CD4-positive, alpha-beta T cell (primary cell): ENCODE measurements at regions not wholly inside any gene's neighbourhood (a gene's known extent, or its start where the extent isn't known, plus 50 kb on each side); places are given as distances from the start of the nearest gene placed in this dataset.

Experiments used
- ATAC-seq: fragments of 200-7000 bp; cut with Tn5 transposase; one replicate; pipeline ENCODE4 v1.10.0; 2022; ENCODE audit warnings: mild to moderate bottlenecking; ENCODE audit not compliant: poor library complexity
- CTCF ChIA-PET: fragments of 350-600 bp; sonication (Branson Sonifier 250); formaldehyde crosslinking; loops from one replicate; lab custom pipeline; 2021; ENCODE audit warnings: antibody characterized with exemption, inconsistent platforms; lab: Charles Lee
- POLR2A ChIA-PET: fragments of 350-600 bp; sonication (Branson Sonifier 250); formaldehyde crosslinking; loops from one replicate; lab custom pipeline; 2021; ENCODE audit warnings: antibody characterized with exemption, inconsistent platforms; lab: Charles Lee
- DNase-seq, 14 experiments: peaks; one replicate each; pipeline ENCODE4 v3.0.0-alpha.2; 2013 to 2020; ENCODE audit warnings: mixed read lengths in 2 of 14
- H3K27ac ChIP-seq, 2 donors: one replicate each; pipeline versions ENCODE4 v1.5.1 to v1.7.0; 2013; ENCODE audit warnings: low read length in 2 of 2, low read depth in 1 of 2, mild to moderate bottlenecking in 1 of 2
- H3K27me3 ChIP-seq, 2 experiments: 1 replicate in 1 of 2; 2 replicates in 1 of 2; pipeline versions ENCODE4 v1.6.1 to v1.7.0; 2013; ENCODE audit warnings: low read length in 2 of 2, control low read depth in 1 of 2, mild to moderate bottlenecking in 1 of 2, moderate library complexity in 1 of 2; ENCODE audit not compliant: insufficient read depth in 2 of 2, control insufficient read depth in 1 of 2
- H3K36me3 ChIP-seq: one replicate; pipeline ENCODE4 v1.6.1; 2013; ENCODE audit warnings: low read length, control low read depth; ENCODE audit not compliant: insufficient read depth
- H3K4me1 ChIP-seq: one replicate; pipeline ENCODE4 v1.6.1; 2013; ENCODE audit warnings: low read length, control low read depth; ENCODE audit not compliant: insufficient read depth
- H3K4me3 ChIP-seq: one replicate; pipeline ENCODE4 v1.5.1; 2013; ENCODE audit warnings: mild to moderate bottlenecking, low read length, moderate library complexity
- H3K9me3 ChIP-seq, 2 experiments: 1 replicate in 1 of 2; 2 replicates in 1 of 2; pipeline versions ENCODE4 v1.6.1 to v1.7.0; 2013; ENCODE audit warnings: low read length in 2 of 2, mild to moderate bottlenecking in 2 of 2, control low read depth in 1 of 2, moderate library complexity in 1 of 2; ENCODE audit not compliant: control insufficient read depth in 1 of 2, insufficient read depth in 1 of 2
- H3K27ac Mint-ChIP-seq: one replicate; pipeline ENCODE4 v1.8.0; 2020; ENCODE audit warnings: mixed read lengths
- H3K27me3 Mint-ChIP-seq: one replicate; pipeline ENCODE4 v1.8.0; 2021; ENCODE audit warnings: mixed read lengths
- H3K36me3 Mint-ChIP-seq: one replicate; pipeline ENCODE4 v1.8.0; 2021; ENCODE audit warnings: low read depth, mixed read lengths
- H3K4me1 Mint-ChIP-seq: one replicate; pipeline ENCODE4 v1.8.0; 2021; ENCODE audit warnings: low read depth, mixed read lengths
- H3K4me3 Mint-ChIP-seq: one replicate; pipeline ENCODE4 v1.8.0; 2020; ENCODE audit warnings: mild to moderate bottlenecking, mixed read lengths
- H3K9me3 Mint-ChIP-seq: one replicate; pipeline ENCODE4 v1.8.0; 2020; ENCODE audit warnings: mixed read lengths
- intact Hi-C, 2 experiments: fragments of 100-400 bp; cut with DNase I in 1 of 2; cut with micrococcal nuclease in 1 of 2; formaldehyde crosslinking; loops; one replicate each; pipeline versions ENCODE4 v1.15.1 to v1.9.0; 2023 to 2025; cut with DNase I, micrococcal nuclease
- TF ChIP-seq, protein P1 (sequence below): fragments of 200-600 bp; IDR thresholded peaks from one replicate; pipeline ENCODE4 v1.8.0; 2022; ENCODE audit warnings: antibody characterized with exemption, mild to moderate bottlenecking

DNA sequence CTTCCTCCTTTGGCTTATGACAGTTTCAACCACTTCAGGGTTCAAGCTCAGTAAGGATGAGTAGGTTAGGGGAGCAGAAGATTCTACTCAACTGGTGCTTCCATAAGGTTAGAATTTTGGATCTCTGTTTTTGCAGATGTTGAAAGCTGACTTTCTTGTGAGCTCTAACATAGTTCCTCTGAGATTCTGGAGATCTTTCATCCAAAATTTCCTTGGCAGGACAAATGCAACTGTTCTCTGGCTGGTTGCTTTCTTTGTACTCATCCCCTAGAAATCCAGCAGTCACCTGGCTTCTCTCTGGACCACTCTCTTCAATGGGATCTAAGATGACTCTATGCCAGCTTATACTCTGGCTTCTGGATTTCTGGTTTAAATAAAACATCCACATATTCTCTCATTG is 189.6 kb downstream of the ESM1 start:
- Mint-ChIP-seq H3K4me3 (no peak overlapping the region), H3K36me3 (no peaks in the 10 kb centered on the region), H3K27me3 (no peaks in the 10 kb centered on the region), H3K4me1 (peaks cover 10% of the 10 kb centered on the region), H3K27ac (no peak overlapping the region), H3K9me3 (no peaks in the 10 kb centered on the region)
- ATAC-seq (no peak), DNase-seq (no peak)
- intact Hi-C loops: no loop called here
- H3K9me3 ChIP-seq: no peaks in the 10 kb centered on the region
- TF ChIP-seq, protein P1, sequence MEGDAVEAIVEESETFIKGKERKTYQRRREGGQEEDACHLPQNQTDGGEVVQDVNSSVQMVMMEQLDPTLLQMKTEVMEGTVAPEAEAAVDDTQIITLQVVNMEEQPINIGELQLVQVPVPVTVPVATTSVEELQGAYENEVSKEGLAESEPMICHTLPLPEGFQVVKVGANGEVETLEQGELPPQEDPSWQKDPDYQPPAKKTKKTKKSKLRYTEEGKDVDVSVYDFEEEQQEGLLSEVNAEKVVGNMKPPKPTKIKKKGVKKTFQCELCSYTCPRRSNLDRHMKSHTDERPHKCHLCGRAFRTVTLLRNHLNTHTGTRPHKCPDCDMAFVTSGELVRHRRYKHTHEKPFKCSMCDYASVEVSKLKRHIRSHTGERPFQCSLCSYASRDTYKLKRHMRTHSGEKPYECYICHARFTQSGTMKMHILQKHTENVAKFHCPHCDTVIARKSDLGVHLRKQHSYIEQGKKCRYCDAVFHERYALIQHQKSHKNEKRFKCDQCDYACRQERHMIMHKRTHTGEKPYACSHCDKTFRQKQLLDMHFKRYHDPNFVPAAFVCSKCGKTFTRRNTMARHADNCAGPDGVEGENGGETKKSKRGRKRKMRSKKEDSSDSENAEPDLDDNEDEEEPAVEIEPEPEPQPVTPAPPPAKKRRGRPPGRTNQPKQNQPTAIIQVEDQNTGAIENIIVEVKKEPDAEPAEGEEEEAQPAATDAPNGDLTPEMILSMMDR: no peak
- H3K36me3 ChIP-seq: no peaks in the 10 kb centered on the region
- no peak overlapping the region for H3K27ac ChIP-seq
- no peaks in the 10 kb centered on the region for H3K27me3 ChIP-seq
- peaks cover 8% of the 10 kb centered on the region for H3K4me1 ChIP-seq
- H3K4me3 ChIP-seq: no peak overlapping the region
- POLR2A ChIA-PET: no interaction called here
- CTCF ChIA-PET: no interaction called here

DNA sequence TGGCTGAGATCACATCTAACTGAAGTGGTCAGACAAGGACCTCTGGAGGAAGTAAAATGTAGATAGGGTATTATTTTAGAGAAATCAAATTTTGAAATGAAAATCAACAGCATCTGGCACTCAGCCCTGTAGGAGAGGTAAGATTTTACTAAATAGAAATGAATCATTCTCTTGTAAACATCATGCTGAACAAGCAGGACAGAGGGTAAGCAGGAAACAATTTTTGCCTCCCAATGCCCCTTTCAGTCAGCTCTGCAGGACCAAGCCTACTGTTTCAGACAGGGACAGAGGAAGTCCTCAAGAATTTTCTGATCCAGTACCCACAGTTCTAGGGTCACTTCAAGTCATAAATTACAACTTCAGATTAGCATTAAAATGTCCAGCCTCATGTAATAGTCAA is 190.1 kb downstream of the ESM1 start:
- no peak for DNase-seq
- Histone ChIP-seq H3K4me3 (no peak overlapping the region), H3K4me1 (peaks cover 8% of the 10 kb centered on the region), H3K27me3 (no peaks in the 10 kb centered on the region), H3K9me3 (no peaks in the 10 kb centered on the region), H3K27ac (no peak overlapping the region), H3K36me3 (no peaks in the 10 kb centered on the region)
- ChIA-PET CTCF (no interaction called here), POLR2A (interaction anchor here (0.8 kb wide), 1 partner anchor 21 kb away, joined by 3 read pairs; no protein-coding TSS in a partner anchor)
- Mint-ChIP-seq H3K36me3 (no peaks in the 10 kb centered on the region), H3K4me1 (peaks cover 10% of the 10 kb centered on the region), H3K4me3 (no peak overlapping the region), H3K9me3 (no peaks in the 10 kb centered on the region), H3K27ac (no peak overlapping the region), H3K27me3 (no peaks in the 10 kb centered on the region)
- no peak for ATAC-seq
- intact Hi-C loops: no loop called here
- TF ChIP-seq, protein P1: no peak

DNA sequence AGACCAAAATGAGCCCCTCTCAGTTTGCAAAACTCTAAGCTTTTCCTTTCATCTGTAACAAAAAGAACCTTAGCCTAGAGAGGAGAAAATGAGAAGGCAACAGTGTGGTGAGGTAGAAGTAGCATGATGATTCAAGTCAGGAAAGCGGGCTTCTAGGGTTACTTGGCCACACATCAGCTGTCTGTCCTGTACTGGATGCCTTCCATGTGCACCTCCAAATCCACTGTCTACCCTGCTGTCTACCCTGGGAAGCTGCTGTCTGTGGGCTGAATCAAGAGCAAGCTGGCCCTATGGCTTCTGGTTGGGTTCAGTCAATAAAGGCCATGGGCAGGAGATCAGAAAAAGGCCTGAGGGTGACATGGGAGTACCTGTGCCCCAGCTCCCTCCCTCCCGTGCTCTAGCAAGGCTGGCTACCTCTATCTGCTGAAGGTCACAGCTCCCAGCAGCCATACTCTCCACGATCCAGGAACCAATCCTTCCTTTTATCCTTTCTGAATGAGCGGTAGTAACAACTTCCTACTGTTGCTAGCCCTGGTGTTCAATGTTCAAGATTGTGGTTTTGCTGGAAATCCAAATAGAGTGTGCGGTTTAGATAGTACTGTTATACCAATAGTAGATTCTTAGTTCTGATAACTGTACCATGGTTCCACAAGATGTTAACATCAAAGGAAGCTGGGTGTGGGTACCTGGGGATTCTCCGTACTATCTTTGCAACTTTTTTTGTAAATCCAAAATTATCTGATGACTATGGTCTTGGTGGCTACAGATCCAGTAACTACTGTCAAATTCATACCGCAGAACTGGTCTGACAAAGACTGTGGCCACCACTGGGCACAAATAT is 191.0 kb downstream of the ESM1 start:
- ChIA-PET CTCF (no interaction called here), POLR2A (interaction anchor here (0.8 kb wide), 1 partner anchor 20 kb away, joined by 3 read pairs; no protein-coding TSS in a partner anchor)
- no peaks in the 10 kb centered on the region for H3K9me3 Mint-ChIP-seq
- Histone ChIP-seq H3K4me1 (peaks cover 8% of the 10 kb centered on the region), H3K36me3 (no peaks in the 10 kb centered on the region), H3K9me3 (no peaks in the 10 kb centered on the region), H3K4me3 (no peak overlapping the region), H3K27me3 (no peaks in the 10 kb centered on the region), H3K27ac (no peak overlapping the region)
- ATAC-seq (no peak), DNase-seq (no peak)
- H3K27ac Mint-ChIP-seq: no peak overlapping the region
- H3K27me3 Mint-ChIP-seq: no peaks in the 10 kb centered on the region
- TF ChIP-seq, protein P1: no peak
- no peaks in the 10 kb centered on the region for H3K36me3 Mint-ChIP-seq
- intact Hi-C loops: no loop called here
- H3K4me3 Mint-ChIP-seq: no peak overlapping the region
- H3K4me1 Mint-ChIP-seq: peaks cover 10% of the 10 kb centered on the region
